Gastrocnemius medialis (tissue), 4 donors: ENCODE measurements at regions not wholly inside any gene's neighbourhood (a gene's known extent, or its start where the extent isn't known, plus 50 kb on each side); places are given as distances from the start of the nearest gene placed in this dataset.

Source experiments
- CTCF ChIP-seq, 5 experiments: fragments of 450-650 bp in 3 of 5; fragments of 200-600 bp in 2 of 5; sonication (generic) in 2 of 5; IDR thresholded peaks in 4 of 5; conservative IDR thresholded peaks in 1 of 5; 1 replicate in 4 of 5; 2 replicates in 1 of 5; pipeline ENCODE4 v1.5.1; 2016 to 2019; ENCODE audit warnings: antibody characterized with exemption in 5 of 5, mild to moderate bottlenecking in 3 of 5, moderate library complexity in 3 of 5
- POLR2A ChIP-seq, 2 donors: fragments of 450-650 bp; IDR thresholded peaks; one replicate each; pipeline ENCODE4 v1.6.1; 2017; ENCODE audit warnings: antibody characterized with exemption in 2 of 2, mild to moderate bottlenecking in 2 of 2, moderate library complexity in 2 of 2

DNA sequence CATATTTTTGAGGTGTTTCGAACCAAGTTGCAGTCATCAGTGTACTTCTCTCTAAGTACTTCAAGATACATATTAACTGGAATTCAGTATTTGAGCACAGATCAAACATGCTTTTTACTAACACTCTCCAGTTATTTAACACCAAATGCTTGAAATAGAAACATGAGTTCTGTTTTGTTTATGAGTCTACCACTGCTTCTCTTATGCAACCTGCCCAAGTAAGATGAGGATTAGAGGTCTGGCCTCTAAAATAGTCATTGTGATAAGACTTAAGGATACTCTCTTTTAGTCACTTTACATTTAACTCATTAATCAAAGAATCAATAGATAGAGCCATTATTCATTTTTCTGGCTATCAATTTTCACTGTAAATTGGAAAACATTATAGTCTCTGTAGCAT, 156.2 kb upstream of the THRB start:
- TF ChIP-seq CTCF (IDR thresholded peaks at IDR 0.05 in 4 of 5, conservative IDR thresholded peaks at IDR 0.05 in 1 of 5) (no peak), POLR2A (IDR thresholded peaks at IDR 0.05) (no peak)
